Activated CD4-positive, alpha-beta T cell treated with anti-CD3 and anti-CD28 coated beads, Interleukin-2, amount 50 U/mL, for 24 hours (primary cell): ENCODE measurements at regions not wholly inside any gene's neighbourhood (a gene's known extent, or its start where the extent isn't known, plus 50 kb on each side); places are given as distances from the start of the nearest gene placed in this dataset.

ENCODE experiments used
- DNase-seq, 2 donors: peaks; one replicate each; pipeline ENCODE4 v3.0.0-alpha.2; 2020; ENCODE audit warnings: low read depth in 1 of 2, low spot score in 1 of 2

GRCh38 chr2:19300961-19301360 lies 57.5 kb downstream of the OSR1 start:
- DNase-seq = no peak

- no peak for DNase-seq
Measured at GRCh38 chr2:19299522-19299921, 58.9 kb downstream of the OSR1 start.

- no peak for DNase-seq
Measured at GRCh38 chr2:19299032-19299431, 59.4 kb downstream of the OSR1 start.

GRCh38 chr2:19297716-19298115 lies 60.7 kb downstream of the OSR1 start:
- no peak for DNase-seq

GRCh38 chr2:19295998-19296502 lies 62.4 kb downstream of the OSR1 start:
- DNase-seq = no peak

GRCh38 chr2:19292007-19292406 lies 66.4 kb downstream of the OSR1 start:
- no peak for DNase-seq

- no peak for DNase-seq
Measured at GRCh38 chr2:19288291-19288690, 70.1 kb downstream of the OSR1 start.

GRCh38 chr2:19287324-19287723 lies 71.1 kb downstream of the OSR1 start:
- DNase-seq = no peak

- DNase-seq = no peak
Measured at GRCh38 chr2:19282305-19282704, 76.1 kb downstream of the OSR1 start.

GRCh38 chr2:19274439-19274838 lies 84.0 kb downstream of the OSR1 start:
- no peak for DNase-seq

GRCh38 chr2:19272941-19273470 lies 85.4 kb downstream of the OSR1 start:
- DNase-seq = no peak

- no peak for DNase-seq
Measured at GRCh38 chr2:19272039-19272438, 86.4 kb downstream of the OSR1 start.

- DNase-seq = no peak
Measured at GRCh38 chr2:19264852-19265251, 93.6 kb downstream of the OSR1 start.

- no peak for DNase-seq
Measured at GRCh38 chr2:19262150-19262549, 96.3 kb downstream of the OSR1 start.

GRCh38 chr2:19261061-19261460 lies 97.4 kb downstream of the OSR1 start:
- DNase-seq = no peak

- DNase-seq = no peak
Measured at GRCh38 chr2:19256121-19256601, 102.3 kb downstream of the OSR1 start.

GRCh38 chr2:19255481-19255880 lies 102.9 kb downstream of the OSR1 start:
- no peak for DNase-seq

GRCh38 chr2:19251554-19251953 lies 106.9 kb downstream of the OSR1 start:
- no peak for DNase-seq

GRCh38 chr2:19250906-19251305 lies 107.5 kb downstream of the OSR1 start:
- DNase-seq = no peak

GRCh38 chr2:19247186-19247585 lies 111.2 kb downstream of the OSR1 start:
- DNase-seq = no peak

- no peak for DNase-seq
Measured at GRCh38 chr2:19246496-19246895, 111.9 kb downstream of the OSR1 start.

- DNase-seq = no peak
Measured at GRCh38 chr2:19244460-19245363, 113.7 kb downstream of the OSR1 start.
